ENCODE measurements at regions not wholly inside any gene's neighbourhood (a gene's known extent, or its start where the extent isn't known, plus 50 kb on each side); places are given as distances from the start of the nearest gene placed in this dataset.

- H3K9me1 ChIP-seq (replicated peaks; ENCODE audit: control insufficient read depth, extremely low read depth, insufficient read depth, low read length), result no peaks in the 10 kb centered on the region
- no peak for FAIRE-seq
- H3K9me3 ChIP-seq (replicated peaks; ENCODE audit: control insufficient read depth, insufficient read depth, low read length), result no peaks in the 10 kb centered on the region
- ChIA-PET POLR2A (no interaction called here), CTCF (interaction anchor here (1.0 kb wide), 1 partner anchor 23 kb away, joined by 3 read pairs; no protein-coding TSS in a partner anchor)
- intact Hi-C loops (cut with micrococcal nuclease), result no loop called here
- dilution Hi-C loops (cut with MboI; ENCODE audit: extremely low pct_ligation_motif_present, low sequenced_read_pairs), result no loop called here
- H3K9ac ChIP-seq (replicated peaks; ENCODE audit: extremely low read depth, insufficient read depth, low read length), result no peak overlapping the region
- BruUV-seq (replicated peaks), result no TSS peak
- no peak overlapping the region for H3K27ac ChIP-seq (ENCODE audit: insufficient read depth, low read depth, low read length)
- H3K4me1 ChIP-seq (ENCODE audit: control insufficient read depth, extremely low read depth, insufficient read depth, low read length), result peaks cover 15% of the 10 kb centered on the region
- H4K20me1 ChIP-seq (replicated peaks; ENCODE audit: control insufficient read depth, extremely low read depth, insufficient read depth, low read length), result no peaks in the 10 kb centered on the region
- DNase-seq (ENCODE audit: low read depth, low spot score), result no peak
- H3K4me2 ChIP-seq (ENCODE audit: insufficient read depth, low read length), result no peak overlapping the region
- H3K4me3 ChIP-seq (replicated peaks in 1 of 3; ENCODE audit: insufficient read depth in 1 of 3, low read depth in 1 of 3, low read length in 3 of 3), result no peak overlapping the region
- H3K79me2 ChIP-seq (ENCODE audit: control insufficient read depth, insufficient read depth, low read length), result no peaks in the 10 kb centered on the region
- no peaks in the 10 kb centered on the region for H3K36me3 ChIP-seq (ENCODE audit: control insufficient read depth in 2 of 2, extremely low read depth in 1 of 2, insufficient read depth in 2 of 2, low read length in 2 of 2)
- H3K27me3 ChIP-seq (ENCODE audit: control insufficient read depth in 2 of 2, insufficient read depth in 2 of 2, low read length in 2 of 2), result no peaks in the 10 kb centered on the region
- TF ChIP-seq MYC (IDR thresholded peaks at IDR 0.05; ENCODE audit: low read depth, low read length) (no peak), GATA2 (IDR thresholded peaks at IDR 0.05; ENCODE audit: insufficient read depth, insufficient read length, low read depth, low read length) (no peak), JUN (IDR thresholded peaks at IDR 0.05; ENCODE audit: borderline replicate concordance, insufficient read depth, insufficient read length, low read depth) (no peak), POLR2AphosphoS5 (IDR thresholded peaks at IDR 0.05; ENCODE audit: insufficient read depth, low read depth, low read length) (no peak), MAX (IDR thresholded peaks at IDR 0.05; ENCODE audit: insufficient read depth, insufficient read length) (no peak), FOS (IDR thresholded peaks at IDR 0.05; ENCODE audit: borderline replicate concordance, insufficient read depth, low read length) (no peak), EZH2 (IDR thresholded peaks at IDR 0.05; ENCODE audit: borderline replicate concordance, low read depth, low read length, severe bottlenecking) (no peak), POLR2A (IDR thresholded peaks at IDR 0.05; ENCODE audit: low read depth, low read length) (no peak)
- TF ChIP-seq, protein P1, sequence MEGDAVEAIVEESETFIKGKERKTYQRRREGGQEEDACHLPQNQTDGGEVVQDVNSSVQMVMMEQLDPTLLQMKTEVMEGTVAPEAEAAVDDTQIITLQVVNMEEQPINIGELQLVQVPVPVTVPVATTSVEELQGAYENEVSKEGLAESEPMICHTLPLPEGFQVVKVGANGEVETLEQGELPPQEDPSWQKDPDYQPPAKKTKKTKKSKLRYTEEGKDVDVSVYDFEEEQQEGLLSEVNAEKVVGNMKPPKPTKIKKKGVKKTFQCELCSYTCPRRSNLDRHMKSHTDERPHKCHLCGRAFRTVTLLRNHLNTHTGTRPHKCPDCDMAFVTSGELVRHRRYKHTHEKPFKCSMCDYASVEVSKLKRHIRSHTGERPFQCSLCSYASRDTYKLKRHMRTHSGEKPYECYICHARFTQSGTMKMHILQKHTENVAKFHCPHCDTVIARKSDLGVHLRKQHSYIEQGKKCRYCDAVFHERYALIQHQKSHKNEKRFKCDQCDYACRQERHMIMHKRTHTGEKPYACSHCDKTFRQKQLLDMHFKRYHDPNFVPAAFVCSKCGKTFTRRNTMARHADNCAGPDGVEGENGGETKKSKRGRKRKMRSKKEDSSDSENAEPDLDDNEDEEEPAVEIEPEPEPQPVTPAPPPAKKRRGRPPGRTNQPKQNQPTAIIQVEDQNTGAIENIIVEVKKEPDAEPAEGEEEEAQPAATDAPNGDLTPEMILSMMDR (IDR thresholded peaks at IDR 0.05; ENCODE audit: extremely low read depth in 1 of 2, insufficient read depth in 1 of 2, low read depth in 1 of 2, low read length in 2 of 2), result no peak
- no peak overlapping the region for H2AFZ ChIP-seq (ENCODE audit: low read depth, low read length)
Observed at GRCh38 chr13:78036841-78037240, 118.2 kb upstream of the EDNRB start.
